Hematopoietic multipotent progenitor cell treated with erythropoietin and hydrocortisone succinate and interleukin-3 and kit ligand, for 8 days (in vitro differentiated cells): ENCODE measurements at regions not wholly inside any gene's neighbourhood (a gene's known extent, or its start where the extent isn't known, plus 50 kb on each side); places are given as distances from the start of the nearest gene placed in this dataset.

Experiments used
- DNase-seq: peaks from one replicate; pipeline ENCODE4 v3.0.0-alpha.2; 2015

GRCh38 chr16:86018941-86019340 lies 120.0 kb downstream of the IRF8 start:
- DNase-seq: no peak

- no peak for DNase-seq
Observed at GRCh38 chr16:86019446-86020047, 120.6 kb downstream of the IRF8 start.

GRCh38 chr16:86020971-86021370 lies 122.0 kb downstream of the IRF8 start:
- no peak for DNase-seq

GRCh38 chr16:86022381-86022960 lies 123.5 kb downstream of the IRF8 start:
- DNase-seq: no peak

GRCh38 chr16:86024210-86024609 lies 125.2 kb downstream of the IRF8 start:
- no peak for DNase-seq

GRCh38 chr16:86025706-86026105 lies 126.7 kb downstream of the IRF8 start:
- DNase-seq: no peak

GRCh38 chr16:86026171-86026910 lies 127.4 kb downstream of the IRF8 start:
- no peak for DNase-seq

- DNase-seq: no peak
Observed at GRCh38 chr16:86026916-86027315, 128.0 kb downstream of the IRF8 start.

- no peak for DNase-seq
Observed at GRCh38 chr16:86027373-86028126, 128.6 kb downstream of the IRF8 start.

- no peak for DNase-seq
Observed at GRCh38 chr16:86029131-86029741, 130.3 kb downstream of the IRF8 start.

GRCh38 chr16:86030116-86030515 lies 131.2 kb downstream of the IRF8 start:
- DNase-seq: no peak

GRCh38 chr16:86031141-86031678 lies 132.2 kb downstream of the IRF8 start:
- DNase-seq: no peak

- DNase-seq: no peak
Observed at GRCh38 chr16:86033016-86033474, 134.1 kb downstream of the IRF8 start.

GRCh38 chr16:86033971-86034370 lies 135.0 kb downstream of the IRF8 start:
- DNase-seq: no peak

- DNase-seq: no peak
Observed at GRCh38 chr16:86034421-86034919, 135.5 kb downstream of the IRF8 start.

GRCh38 chr16:86035906-86036305 lies 136.9 kb downstream of the IRF8 start:
- no peak for DNase-seq

- no peak for DNase-seq
Observed at GRCh38 chr16:86037999-86038925, 139.3 kb downstream of the IRF8 start.

GRCh38 chr16:86038926-86039310 lies 140.0 kb downstream of the IRF8 start:
- DNase-seq: no peak

GRCh38 chr16:86039606-86040005 lies 140.6 kb downstream of the IRF8 start:
- DNase-seq: no peak

GRCh38 chr16:86040496-86040895 lies 141.5 kb downstream of the IRF8 start:
- no peak for DNase-seq

GRCh38 chr16:86041215-86041614 lies 142.3 kb downstream of the IRF8 start:
- no peak for DNase-seq
